H1 (cell line): ENCODE measurements at regions not wholly inside any gene's neighbourhood (a gene's known extent, or its start where the extent isn't known, plus 50 kb on each side); places are given as distances from the start of the nearest gene placed in this dataset.

Experiments
- JUND ChIP-seq: IDR thresholded peaks from 2 replicates; pipeline ENCODE4 v1.6.1; 2011; ENCODE audit warnings: mild to moderate bottlenecking, improper control_type of control experiment, low read length
- RNF2 ChIP-seq: fragments of 200-900, 300-1000 bp; sonication (generic); IDR thresholded peaks from 2 replicates; pipeline ENCODE4 v1.7.1; 2016; ENCODE audit warnings: borderline replicate concordance, low read depth, mild to moderate bottlenecking, antibody characterized with exemption, low read length; ENCODE audit not compliant: poor library complexity, severe bottlenecking; ENCODE audit errors: missing control alignments
- TEAD4 ChIP-seq: IDR thresholded peaks from 2 replicates; pipeline ENCODE4 v1.6.1; 2012; ENCODE audit warnings: low read depth, low read length, inconsistent platforms, mixed read lengths

DNA sequence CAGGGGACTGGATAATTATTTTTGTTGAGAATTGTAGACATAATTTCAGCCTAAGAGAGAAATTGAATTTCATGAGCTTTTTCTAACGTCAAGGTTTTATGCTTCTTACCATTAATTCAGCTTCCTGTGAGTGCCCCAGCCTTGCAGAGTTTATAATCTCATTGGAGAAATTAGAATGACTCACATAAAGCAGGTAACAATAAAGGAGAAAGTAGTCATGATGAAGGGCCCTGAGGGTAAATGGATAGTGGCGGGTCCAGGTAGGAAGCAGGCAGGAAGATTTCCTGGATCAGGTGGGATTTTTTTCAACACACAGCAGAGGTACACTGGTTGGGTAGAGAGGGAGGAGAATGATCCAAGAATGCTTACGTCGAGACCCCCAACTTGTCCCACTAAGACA is 311.4 kb downstream of the BARHL2 start (continued):
- TF ChIP-seq TEAD4, result no peak
- no peak for TF ChIP-seq JUND
- no peak for TF ChIP-seq RNF2
